GM19452 (cell line): ENCODE measurements at regions not wholly inside any gene's neighbourhood (a gene's known extent, or its start where the extent isn't known, plus 50 kb on each side); places are given as distances from the start of the nearest gene placed in this dataset.
"Not testable (repeated sequence)": the region's sequence is repeated elsewhere in the genome, so short reads cannot be mapped to it uniquely, and the experiment has no call there.

Experiments
- ATAC-seq: cut with Tn5 transposase; IDR thresholded peaks from one replicate; pipeline ENCODE4 v1.9.1; 2021; ENCODE audit not compliant: unreplicated experiment

GRCh38 chr2:187986390-187987105 is 305.1 kb upstream of the GULP1 start:
- no peak for ATAC-seq

GRCh38 chr2:187988348-187988747 is 303.3 kb upstream of the GULP1 start:
- ATAC-seq: no peak

DNA sequence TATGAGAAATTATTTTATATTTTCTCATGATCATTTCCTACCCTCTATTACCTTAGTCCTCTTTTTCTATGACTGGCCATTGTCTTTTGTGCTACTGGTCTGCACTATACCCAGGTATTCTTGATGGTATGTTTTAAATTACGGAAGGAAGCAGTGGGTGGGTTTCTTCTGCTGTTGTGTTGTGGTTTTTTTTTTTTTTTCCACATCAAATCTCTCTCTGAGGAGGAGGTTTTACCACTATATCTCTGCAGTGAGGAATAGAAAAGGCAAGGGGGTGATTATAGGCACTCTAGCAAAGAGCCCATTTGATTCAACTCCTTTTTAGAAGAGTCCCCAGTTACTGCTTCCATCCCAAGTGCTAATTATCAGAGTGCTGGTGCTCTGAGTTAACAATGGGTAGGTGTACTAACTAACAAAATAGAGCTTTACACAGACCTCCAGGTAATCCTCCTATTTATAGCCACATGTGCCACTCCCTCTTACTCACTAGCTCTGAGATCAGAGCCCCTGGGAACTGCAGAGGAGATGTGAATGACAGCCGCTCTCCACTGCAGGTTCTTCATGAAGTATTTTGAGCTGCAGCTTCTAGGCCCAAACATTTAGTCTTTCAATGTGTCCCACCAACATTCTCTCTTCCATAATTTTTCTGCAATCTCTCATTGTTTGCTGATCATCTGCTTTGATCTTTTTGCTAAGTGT is 301.6 kb upstream of the GULP1 start:
- ATAC-seq: no peak

- ATAC-seq: no peak
Observed at GRCh38 chr2:187991389-187991788, 300.3 kb upstream of the GULP1 start.

- ATAC-seq: no peak
Observed at GRCh38 chr2:187994464-187995331, 297.0 kb upstream of the GULP1 start.

DNA sequence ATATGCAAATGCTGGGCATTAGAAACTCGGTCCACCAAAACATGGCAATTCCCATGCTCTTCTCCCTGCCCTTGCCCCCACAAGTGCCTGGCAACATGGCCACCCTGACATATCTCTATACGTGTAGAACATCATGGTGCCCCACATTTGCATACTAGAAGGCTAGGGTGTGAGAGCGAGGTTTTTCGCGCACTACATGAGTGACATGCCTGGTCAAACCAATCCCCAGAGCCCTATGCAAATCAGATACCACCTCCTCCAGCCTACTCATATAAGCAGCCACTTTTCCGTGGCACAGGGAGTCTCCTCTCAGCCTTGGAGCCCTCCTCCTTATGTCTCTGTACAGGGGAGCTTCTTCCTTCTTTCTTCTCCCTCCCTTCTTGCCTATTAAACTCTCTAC is 296.1 kb upstream of the GULP1 start:
- no peak for ATAC-seq

DNA sequence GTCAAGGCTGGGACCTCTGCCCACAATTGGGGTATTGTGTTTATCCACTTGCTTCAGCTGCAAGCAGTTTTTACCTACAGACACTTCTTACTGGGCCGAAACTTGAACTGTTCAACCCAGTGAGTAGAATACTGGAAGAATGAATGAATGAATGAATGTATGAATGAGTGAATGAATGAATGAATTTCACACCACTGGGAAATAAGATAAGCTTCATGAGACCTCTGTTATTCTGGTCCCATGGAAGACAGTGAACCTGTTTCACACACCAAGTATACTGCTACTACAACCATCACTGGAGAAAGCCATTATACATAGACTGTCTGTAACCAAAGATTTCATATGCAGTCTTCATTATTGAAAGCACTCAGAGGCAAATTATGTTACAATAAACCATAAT is 295.0 kb upstream of the GULP1 start:
- ATAC-seq: no peak

DNA sequence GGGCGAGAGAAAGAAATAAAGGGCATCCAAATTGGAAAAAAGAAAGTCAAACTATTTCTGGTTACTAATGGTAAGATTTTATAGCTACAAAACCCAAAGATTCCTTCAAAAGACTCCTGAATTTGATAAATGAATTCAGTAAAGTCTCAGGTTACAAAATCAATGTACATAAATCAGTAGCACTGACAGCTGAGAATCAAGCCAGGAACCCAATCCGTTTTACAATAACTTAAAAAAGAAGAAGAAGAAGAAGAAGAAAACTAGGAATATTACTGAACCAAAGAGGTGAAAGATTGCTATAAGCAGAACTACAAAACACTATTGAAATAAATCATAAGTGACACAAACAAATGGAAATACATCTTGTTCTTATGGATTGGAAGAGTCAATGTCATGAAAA is 291.5 kb upstream of the GULP1 start:
- no peak for ATAC-seq

DNA sequence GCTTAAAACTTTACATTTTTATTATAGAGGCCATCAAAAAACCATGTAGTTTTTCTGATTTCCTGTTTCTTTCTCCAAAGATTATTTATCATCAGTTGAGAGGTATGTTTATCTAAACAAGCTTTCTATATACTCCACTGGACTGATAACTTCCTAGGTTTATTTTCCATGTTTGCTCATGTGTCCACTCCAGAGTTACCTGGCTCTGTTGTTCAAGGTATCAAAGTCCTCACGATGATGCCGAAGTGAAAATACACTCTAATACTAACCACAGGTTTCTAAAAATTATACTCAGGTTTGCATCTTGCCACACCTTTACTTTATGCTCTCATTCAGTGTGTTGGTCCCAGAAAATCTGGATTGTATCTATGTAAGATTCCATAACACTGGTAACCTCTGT is 287.9 kb upstream of the GULP1 start:
- ATAC-seq: no peak

- ATAC-seq: no peak
Observed at GRCh38 chr2:188013767-188014166, 277.9 kb upstream of the GULP1 start.

DNA sequence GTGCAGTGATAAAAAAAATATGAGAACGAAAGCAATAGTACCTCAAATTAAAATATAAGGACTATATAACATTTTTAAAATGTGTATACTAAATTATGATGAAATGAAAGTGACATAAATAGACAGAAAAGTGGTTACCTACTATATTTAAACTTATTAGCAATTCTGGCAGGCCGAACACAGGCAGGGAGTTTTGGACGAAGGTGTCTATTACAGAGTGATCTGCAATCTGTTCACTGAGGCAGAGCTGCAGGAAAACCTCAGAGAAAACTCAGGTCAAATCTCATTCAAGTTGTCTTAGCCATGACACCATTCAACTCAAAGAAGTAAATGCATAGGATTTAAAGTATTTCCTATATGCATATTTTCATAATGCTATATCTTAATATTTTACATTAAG is 274.8 kb upstream of the GULP1 start:
- ATAC-seq: no peak

GRCh38 chr2:188022389-188022788 is 269.3 kb upstream of the GULP1 start:
- ATAC-seq: no peak

DNA sequence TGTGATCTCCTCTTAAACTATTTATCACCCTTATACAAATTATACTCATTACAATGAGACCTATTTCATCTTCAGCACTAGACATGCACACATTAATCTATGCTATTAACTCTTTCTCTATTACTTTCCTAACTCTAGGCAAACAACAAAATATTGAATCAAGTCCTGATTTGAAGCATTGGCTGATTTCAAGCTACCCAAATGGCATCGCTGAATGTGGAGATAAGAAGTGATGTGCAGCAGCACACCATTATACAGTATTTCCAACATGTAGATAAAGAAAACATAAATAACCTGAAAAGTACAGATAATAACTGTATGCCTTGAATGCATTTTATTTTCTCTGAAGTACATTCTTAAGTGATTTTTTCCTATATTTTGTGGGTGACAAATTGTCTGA is 268.6 kb upstream of the GULP1 start:
- no peak for ATAC-seq

DNA sequence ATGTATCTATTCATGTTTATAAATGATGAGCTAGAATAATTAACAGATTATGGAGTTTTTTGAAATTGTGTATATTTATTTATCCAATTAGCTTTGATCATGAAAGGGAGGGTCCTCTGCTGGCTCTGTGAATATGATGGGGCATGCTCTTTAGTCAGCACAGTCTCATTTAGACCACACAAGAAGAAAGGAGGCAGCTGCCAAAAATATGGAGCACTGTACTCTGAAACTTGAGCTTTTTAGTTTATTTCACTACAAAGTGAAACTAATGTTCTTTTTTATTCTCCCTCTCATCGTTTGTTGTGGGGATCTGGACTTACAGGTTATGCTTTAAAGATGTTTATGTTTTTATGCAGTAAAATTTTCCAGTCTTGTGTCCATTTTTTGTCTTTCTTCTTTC is 266.9 kb upstream of the GULP1 start:
- no peak for ATAC-seq

DNA sequence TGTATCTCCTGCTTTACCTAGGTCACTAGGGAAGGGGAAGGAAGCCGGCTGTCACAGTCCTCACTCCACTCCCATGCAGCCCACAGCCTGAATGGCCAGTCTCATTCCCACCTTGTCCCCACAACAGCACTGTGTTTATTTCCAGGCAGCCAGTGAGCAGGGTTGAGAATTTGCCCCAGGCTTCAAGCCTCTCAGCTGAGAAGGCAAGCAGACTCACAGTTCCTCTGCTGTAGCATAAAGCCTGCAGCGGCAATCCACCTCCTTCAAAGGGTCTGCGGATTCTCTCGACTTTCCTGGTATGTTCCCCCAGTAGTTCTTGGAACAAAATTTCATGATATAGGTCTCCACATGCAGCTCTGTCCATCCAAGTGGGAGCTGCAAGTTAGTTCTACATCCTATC is 262.9 kb upstream of the GULP1 start:
- ATAC-seq: no peak

GRCh38 chr2:188032306-188032705 is 259.4 kb upstream of the GULP1 start:
- no peak for ATAC-seq

GRCh38 chr2:188032786-188033185 is 258.9 kb upstream of the GULP1 start:
- ATAC-seq: no peak

GRCh38 chr2:188033240-188033639 is 258.4 kb upstream of the GULP1 start:
- not testable (repeated sequence) for ATAC-seq

DNA sequence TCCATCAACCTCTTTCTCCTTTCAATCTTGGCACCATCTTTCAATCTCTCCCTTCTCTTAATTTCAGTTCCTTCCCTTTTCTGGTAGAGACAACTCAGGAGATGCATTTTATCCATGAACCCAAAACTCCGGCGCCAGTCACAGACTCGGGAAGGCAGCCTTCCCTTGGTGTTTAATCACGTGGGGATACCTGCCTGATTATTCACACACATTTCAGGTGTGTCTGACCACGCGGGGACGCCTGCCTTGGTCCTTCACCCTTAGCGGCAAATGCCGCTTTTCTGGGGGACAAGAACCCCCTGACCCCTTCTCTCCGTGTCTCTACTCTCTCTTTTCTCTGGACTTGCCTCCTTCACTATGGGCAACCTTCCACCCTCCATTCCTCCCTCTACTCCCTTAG is 257.6 kb upstream of the GULP1 start:
- not testable (repeated sequence) for ATAC-seq

- ATAC-seq: not testable (repeated sequence)
Observed at GRCh38 chr2:188035377-188035776, 256.3 kb upstream of the GULP1 start.

DNA sequence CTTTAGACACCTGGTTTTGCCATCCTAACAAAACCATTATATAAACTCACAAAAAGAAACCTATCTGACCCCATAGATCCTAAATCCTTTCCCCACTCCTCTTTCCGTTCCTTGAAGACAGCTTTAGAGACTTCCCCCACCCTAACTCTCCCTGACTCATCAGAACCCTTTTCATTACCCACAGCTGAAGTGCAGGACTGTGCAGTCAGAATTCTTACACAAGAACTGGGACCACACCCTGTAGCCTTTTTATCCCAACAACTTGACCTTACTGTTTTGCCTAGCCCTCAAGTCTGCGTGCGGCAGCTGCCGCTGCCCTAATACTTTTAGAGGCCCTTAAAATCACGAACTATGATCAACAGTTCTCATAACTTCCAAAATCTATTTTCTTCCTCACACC is 254.9 kb upstream of the GULP1 start:
- not testable (repeated sequence) for ATAC-seq

- ATAC-seq: no peak
Observed at GRCh38 chr2:188039307-188039706, 252.4 kb upstream of the GULP1 start.
